T-cell (primary cell): ENCODE measurements at regions not wholly inside any gene's neighbourhood (a gene's known extent, or its start where the extent isn't known, plus 50 kb on each side); places are given as distances from the start of the nearest gene placed in this dataset.
"Not testable (repeated sequence)": the region's sequence is repeated elsewhere in the genome, so short reads cannot be mapped to it uniquely, and the experiment has no call there.

Experiments
- ATAC-seq, 4 experiments: fragments of 200-7000 bp in 3 of 4; fragments of 150-1000 bp in 1 of 4; cut with Tn5 transposase; replicated peaks in 1 of 4; 1 replicate in 3 of 4; 2 replicates in 1 of 4; pipeline ENCODE4 v1.10.0; 2021; ENCODE audit warnings: moderate library complexity in 3 of 4, mild to moderate bottlenecking in 2 of 4, moderate number of reproducible peaks in 1 of 4
- CTCF ChIA-PET, 2 donors: fragments of 300-600 bp; sonication (Branson Sonifier 250); formaldehyde crosslinking; loops; one replicate each; lab custom pipeline; 2022; ENCODE audit warnings: antibody characterized with exemption in 2 of 2; lab: Charles Lee
- POLR2A ChIA-PET, 2 donors: fragments of 300-600 bp; sonication (Branson Sonifier 250); formaldehyde crosslinking; loops; one replicate each; lab custom pipeline; 2022; ENCODE audit warnings: antibody characterized with exemption in 2 of 2; lab: Charles Lee
- DNase-seq, 35 experiments: peaks; one replicate each; pipeline versions ENCODE4 v3.0.0 to v3.0.0-alpha.2; 2013 to 2023
- H3K27ac ChIP-seq: one replicate; pipeline ENCODE4 v1.5.1; 2013; ENCODE audit warnings: low read length
- H3K27me3 ChIP-seq, 2 experiments: replicated peaks in 1 of 2; 1 replicate in 1 of 2; 2 replicates in 1 of 2; pipeline versions ENCODE4 v1.6.1 to v1.7.0; 2013; ENCODE audit warnings: low read length in 1 of 2, mixed read lengths in 1 of 2; ENCODE audit not compliant: control insufficient read depth in 2 of 2, insufficient read depth in 2 of 2; ENCODE audit errors: extremely low read depth in 1 of 2
- H3K36me3 ChIP-seq, 2 donors: 1 replicate in 1 of 2; 2 replicates in 1 of 2; pipeline versions ENCODE4 v1.6.1 to v1.7.0; 2013; ENCODE audit warnings: low read length in 1 of 2; ENCODE audit not compliant: control insufficient read depth in 2 of 2, insufficient read depth in 1 of 2; ENCODE audit errors: extremely low read depth in 1 of 2
- H3K4me1 ChIP-seq, 2 experiments: 1 replicate in 1 of 2; 2 replicates in 1 of 2; pipeline versions ENCODE4 v1.6.1 to v1.7.0; 2013; ENCODE audit warnings: low read length in 2 of 2, mixed read lengths in 1 of 2; ENCODE audit not compliant: insufficient read depth in 2 of 2, control insufficient read depth in 1 of 2; ENCODE audit errors: extremely low read depth in 1 of 2
- H3K4me3 ChIP-seq, 2 donors: 1 replicate in 1 of 2; 2 replicates in 1 of 2; pipeline versions ENCODE4 v1.5.1 to v1.7.0; 2013; ENCODE audit warnings: mild to moderate bottlenecking in 2 of 2, low read length in 1 of 2, moderate library complexity in 1 of 2; ENCODE audit not compliant: control insufficient read depth in 1 of 2; ENCODE audit errors: extremely low read depth in 1 of 2
- H3K9me3 ChIP-seq: 2 replicates; pipeline ENCODE4 v1.7.0; 2013
- H3K27ac Mint-ChIP-seq, 2 donors: one replicate each; pipeline ENCODE4 v1.8.0; 2020 to 2021; ENCODE audit warnings: mild to moderate bottlenecking in 2 of 2, mixed read lengths in 2 of 2
- H3K27me3 Mint-ChIP-seq, 2 donors: one replicate each; pipeline ENCODE4 v1.8.0; 2021 to 2022; ENCODE audit warnings: mixed read lengths in 2 of 2
- H3K36me3 Mint-ChIP-seq: one replicate; pipeline ENCODE4 v1.8.0; 2021; ENCODE audit warnings: mixed read lengths
- H3K4me1 Mint-ChIP-seq, 3 donors: one replicate each; pipeline ENCODE4 v1.8.0; 2020 to 2022; ENCODE audit warnings: mixed read lengths in 3 of 3, mild to moderate bottlenecking in 1 of 3
- H3K4me3 Mint-ChIP-seq, 3 donors: one replicate each; pipeline ENCODE4 v1.8.0; 2020 to 2022; ENCODE audit warnings: mild to moderate bottlenecking in 3 of 3, mixed read lengths in 3 of 3, moderate library complexity in 3 of 3
- H3K9me3 Mint-ChIP-seq, 3 donors: one replicate each; pipeline ENCODE4 v1.8.0; 2020 to 2022; ENCODE audit warnings: mixed read lengths in 3 of 3
- WGBS: methylation state at CpG from one replicate; pipeline ENCODE4 v1.1.5; 2013; ENCODE audit warnings: missing lambda C conversion rate; ENCODE audit not compliant: insufficient coverage; 5-methylcytosine and 5-hydroxymethylcytosine counted together

- CTCF ChIA-PET: interaction anchor here in 1 of 2 donors (0.6 kb wide), 1 partner anchor 118 kb away, joined by 3 read pairs; no protein-coding TSS in a partner anchor
- H3K27ac Mint-ChIP-seq: no peak overlapping the region
- WGBS: 83% methylated on average over 2 of the region's 3 CpGs
Observed at GRCh38 chr2:16416651-16417050, 249.0 kb downstream of the CYRIA start.

GRCh38 chr2:16415861-16416260, 249.8 kb downstream of the CYRIA start:
- H3K4me3 ChIP-seq, H3K27me3 ChIP-seq, ATAC-seq, H3K4me3 Mint-ChIP-seq, H3K27ac ChIP-seq, DNase-seq, H3K27ac Mint-ChIP-seq, H3K27me3 Mint-ChIP-seq, H3K36me3 ChIP-seq, H3K36me3 Mint-ChIP-seq, H3K4me1 Mint-ChIP-seq, CTCF ChIA-PET, H3K9me3 ChIP-seq, H3K4me1 ChIP-seq, H3K9me3 Mint-ChIP-seq, POLR2A ChIA-PET: not testable (repeated sequence)
- WGBS: 20% methylated on average over 1 of the region's 6 CpGs

More at GRCh38 chr2:16416651-16417050, 249.0 kb downstream of the CYRIA start:
- Mint-ChIP-seq H3K4me3 (no peak overlapping the region), H3K27me3 (peaks cover 0 to 9% of the 10 kb centered on the region in 2 donors), H3K36me3 (no peaks in the 10 kb centered on the region), H3K9me3 (peaks cover 4 to 5% (median 5%) of the 10 kb centered on the region in 3 donors), H3K4me1 (no peaks in the 10 kb centered on the region)
- H3K4me3 ChIP-seq: no peak overlapping the region
- no peaks in the 10 kb centered on the region for H3K9me3 ChIP-seq
- H3K4me1 ChIP-seq: no peaks in the 10 kb centered on the region
- H3K36me3 ChIP-seq: no peaks in the 10 kb centered on the region
- DNase-seq (no peak), ATAC-seq (no peak)
- H3K27me3 ChIP-seq: peaks cover 0 to 3% of the 10 kb centered on the region in 2 experiments
- POLR2A ChIA-PET: no interaction called here
- no peak overlapping the region for H3K27ac ChIP-seq

GRCh38 chr2:16413947-16414346, 251.7 kb downstream of the CYRIA start:
- WGBS: no CpG with 5 or more reads among the region's 1 CpG
- Histone ChIP-seq H3K36me3 (no peaks in the 10 kb centered on the region), H3K9me3 (no peaks in the 10 kb centered on the region), H3K27me3 (peaks cover 0 to 3% of the 10 kb centered on the region in 2 experiments), H3K4me3 (no peak overlapping the region), H3K4me1 (no peaks in the 10 kb centered on the region), H3K27ac (no peak overlapping the region)
- Mint-ChIP-seq H3K36me3 (no peaks in the 10 kb centered on the region), H3K27ac (no peak overlapping the region), H3K4me3 (no peak overlapping the region), H3K27me3 (peaks cover 0 to 4% of the 10 kb centered on the region in 2 donors), H3K9me3 (peaks cover 5 to 10% (median 5%) of the 10 kb centered on the region in 3 donors), H3K4me1 (no peaks in the 10 kb centered on the region)
- POLR2A ChIA-PET: no interaction called here
- CTCF ChIA-PET: interaction anchor here in 1 of 2 donors (0.5 kb wide), 1 partner anchor 597 kb away, joined by 3 read pairs; no protein-coding TSS in a partner anchor
- DNase-seq (no peak), ATAC-seq (no peak)

DNA sequence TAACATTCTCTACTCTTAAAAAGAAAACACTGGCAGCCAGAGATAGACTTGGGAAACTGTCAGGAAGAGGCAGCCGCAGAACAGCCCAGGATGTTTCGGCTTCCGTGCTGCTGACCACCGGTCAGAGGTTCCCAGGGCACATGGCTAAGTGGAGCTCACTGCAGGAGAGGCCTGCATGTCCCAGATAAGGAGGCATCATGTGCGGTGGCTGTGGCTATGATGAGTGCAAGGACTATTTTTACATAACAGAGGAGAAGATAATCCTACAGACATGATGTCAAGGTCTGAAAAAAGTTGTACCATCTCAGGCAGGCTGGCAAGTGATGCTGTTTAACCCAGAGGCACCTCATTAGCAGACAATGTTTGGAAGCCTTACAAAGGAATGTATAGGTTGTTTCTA, 252.3 kb downstream of the CYRIA start:
- Histone ChIP-seq H3K4me1 (no peaks in the 10 kb centered on the region), H3K9me3 (no peaks in the 10 kb centered on the region), H3K27me3 (peaks cover 0 to 3% of the 10 kb centered on the region in 2 experiments), H3K36me3 (no peaks in the 10 kb centered on the region), H3K4me3 (no peak overlapping the region), H3K27ac (no peak overlapping the region)
- Mint-ChIP-seq H3K36me3 (no peaks in the 10 kb centered on the region), H3K27me3 (peaks cover 0 to 4% of the 10 kb centered on the region in 2 donors), H3K4me1 (no peaks in the 10 kb centered on the region), H3K27ac (no peak overlapping the region), H3K4me3 (no peak overlapping the region), H3K9me3 (peaks cover 5 to 10% (median 5%) of the 10 kb centered on the region in 3 donors)
- 22% methylated on average over 4 of the region's 5 CpGs for WGBS
- no peak for ATAC-seq
- DNase-seq: no peak
- CTCF ChIA-PET: no interaction called here
- POLR2A ChIA-PET: no interaction called here

DNA sequence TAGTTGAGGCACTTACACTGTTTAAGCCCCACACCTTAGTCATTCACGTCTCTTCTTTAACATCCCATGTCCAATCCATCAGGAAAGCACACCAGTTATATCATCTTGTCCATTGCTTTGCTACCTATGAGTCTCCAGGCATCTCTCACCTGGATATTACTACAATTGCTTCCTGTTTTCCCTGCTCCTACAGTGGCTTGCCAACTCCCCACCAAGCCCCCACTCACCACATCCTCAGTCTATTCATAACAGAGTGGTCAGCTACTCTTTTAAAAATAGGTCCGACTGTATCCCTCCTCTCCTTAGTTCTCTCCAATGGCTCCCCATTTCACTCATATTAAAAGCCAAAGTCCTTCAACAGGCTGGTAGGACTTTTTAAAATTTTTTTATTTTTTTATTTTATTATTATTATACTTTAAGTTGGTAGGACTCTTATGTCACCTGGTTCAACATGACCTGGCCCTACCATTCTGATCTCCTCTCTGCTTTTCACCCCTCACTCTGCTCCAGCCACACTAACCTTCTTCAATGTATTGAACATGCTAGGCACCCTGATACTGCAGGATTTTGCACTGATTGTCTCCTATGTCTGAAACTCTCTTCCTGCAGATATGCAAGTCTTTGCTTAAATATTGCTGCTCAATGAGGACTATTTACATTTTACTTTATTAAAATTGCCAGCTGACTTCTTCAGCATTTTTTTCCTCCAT, 253.2 kb downstream of the CYRIA start:
- H3K27me3 ChIP-seq: peaks cover 0 to 3% of the 10 kb centered on the region in 2 experiments
- no peak for ATAC-seq
- H3K27ac Mint-ChIP-seq: no peak overlapping the region
- ChIA-PET POLR2A (no interaction called here), CTCF (no interaction called here)
- DNase-seq: no peak
- peaks cover 0 to 4% of the 10 kb centered on the region in 2 donors for H3K27me3 Mint-ChIP-seq
- no peaks in the 10 kb centered on the region for H3K36me3 Mint-ChIP-seq
- no peaks in the 10 kb centered on the region for H3K36me3 ChIP-seq
- no peaks in the 10 kb centered on the region for H3K4me1 ChIP-seq
- H3K27ac ChIP-seq: no peak overlapping the region
- peaks cover 5 to 10% (median 5%) of the 10 kb centered on the region in 3 donors for H3K9me3 Mint-ChIP-seq
- H3K4me3 Mint-ChIP-seq: no peak overlapping the region
- no peaks in the 10 kb centered on the region for H3K9me3 ChIP-seq
- no peaks in the 10 kb centered on the region for H3K4me1 Mint-ChIP-seq
- H3K4me3 ChIP-seq: no peak overlapping the region
- 75% methylated on average over 2 of the region's 2 CpGs for WGBS

- no peaks in the 10 kb centered on the region for H3K36me3 Mint-ChIP-seq
- H3K27ac Mint-ChIP-seq: no peak overlapping the region
- WGBS: 100% methylated on average over 1 of the region's 3 CpGs
- ChIA-PET CTCF (no interaction called here), POLR2A (no interaction called here)
- H3K27me3 ChIP-seq: peaks cover 0 to 3% of the 10 kb centered on the region in 2 experiments
- no peak overlapping the region for H3K27ac ChIP-seq
- H3K4me1 Mint-ChIP-seq: no peaks in the 10 kb centered on the region
- peaks cover 5 to 10% (median 5%) of the 10 kb centered on the region in 3 donors for H3K9me3 Mint-ChIP-seq
- H3K4me3 ChIP-seq: no peak overlapping the region
- ATAC-seq: no peak
- no peaks in the 10 kb centered on the region for H3K36me3 ChIP-seq
- H3K27me3 Mint-ChIP-seq: peaks cover 0 to 4% of the 10 kb centered on the region in 2 donors
- H3K4me1 ChIP-seq: no peaks in the 10 kb centered on the region
- DNase-seq: no peak
- H3K4me3 Mint-ChIP-seq: no peak overlapping the region
- no peaks in the 10 kb centered on the region for H3K9me3 ChIP-seq
Observed at GRCh38 chr2:16411788-16412187, 253.8 kb downstream of the CYRIA start.
